ENCODE measurements at regions not wholly inside any gene's neighbourhood (a gene's known extent, or its start where the extent isn't known, plus 50 kb on each side); places are given as distances from the start of the nearest gene placed in this dataset.

- Histone ChIP-seq H3K4me3 (no peak overlapping the region), H3K27ac (no peak overlapping the region), H3K36me3 (no peaks in the 10 kb centered on the region), H3K27me3 (no peaks in the 10 kb centered on the region), H3K4me1 (no peaks in the 10 kb centered on the region), H3K9me3 (no peaks in the 10 kb centered on the region)
- intact Hi-C loops (cut with DNase I; ENCODE audit: low total_unique reads) = no loop called here
- 84 to 96% (median 90%) methylated on average over 2 of the region's 2 CpGs for WGBS, 5 donors
- TF ChIP-seq POLR2AphosphoS5 (IDR thresholded peaks at IDR 0.05) (no peak), CTCF (IDR thresholded peaks at IDR 0.05) (no peak), POLR2A (IDR thresholded peaks at IDR 0.05) (no peak), EP300 (IDR thresholded peaks at IDR 0.05) (no peak)
- no peak for DNase-seq
Measured at GRCh38 chr6:11486959-11487358, 50.6 kb upstream of the TMEM170B start.

- intact Hi-C loops (cut with DNase I; ENCODE audit: low total_unique reads) = no loop called here
- TF ChIP-seq CTCF (IDR thresholded peaks at IDR 0.05) (no peak), POLR2A (IDR thresholded peaks at IDR 0.05) (no peak), EP300 (IDR thresholded peaks at IDR 0.05) (no peak), POLR2AphosphoS5 (IDR thresholded peaks at IDR 0.05) (no peak)
- H3K4me1 ChIP-seq = no peaks in the 10 kb centered on the region
- DNase-seq = no peak
- WGBS, 5 donors = 84 to 93% (median 89%) methylated on average over 7 of the region's 7 CpGs
- no peaks in the 10 kb centered on the region for H3K27me3 ChIP-seq
- no peaks in the 10 kb centered on the region for H3K36me3 ChIP-seq
- no peak overlapping the region for H3K27ac ChIP-seq
- no peak overlapping the region for H3K4me3 ChIP-seq
- no peaks in the 10 kb centered on the region for H3K9me3 ChIP-seq
Measured at GRCh38 chr6:11486486-11486885, 51.1 kb upstream of the TMEM170B start.

GRCh38 chr6:11486051-11486450, 51.5 kb upstream of the TMEM170B start:
- 77 to 88% (median 82%) methylated on average over 2 of the region's 2 CpGs for WGBS, 5 donors

GRCh38 chr6:11485271-11485670, 52.3 kb upstream of the TMEM170B start:
- H3K27me3 ChIP-seq = no peaks in the 10 kb centered on the region
- no peaks in the 10 kb centered on the region for H3K36me3 ChIP-seq
- WGBS, 5 donors = 67 to 86% (median 81%) methylated on average over 4 of the region's 4 CpGs
- no peak overlapping the region for H3K4me3 ChIP-seq
- no peaks in the 10 kb centered on the region for H3K4me1 ChIP-seq
- H3K27ac ChIP-seq = no peak overlapping the region
- DNase-seq = no peak
- no peaks in the 10 kb centered on the region for H3K9me3 ChIP-seq
- TF ChIP-seq POLR2A (IDR thresholded peaks at IDR 0.05) = no peak
- TF ChIP-seq POLR2AphosphoS5 (IDR thresholded peaks at IDR 0.05) = no peak
- no peak for TF ChIP-seq EP300 (IDR thresholded peaks at IDR 0.05)
- no peak for TF ChIP-seq CTCF (IDR thresholded peaks at IDR 0.05)
- intact Hi-C loops (cut with DNase I; ENCODE audit: low total_unique reads) = no loop called here

More at GRCh38 chr6:11486051-11486450, 51.5 kb upstream of the TMEM170B start:
- intact Hi-C loops (cut with DNase I; ENCODE audit: low total_unique reads) = no loop called here
- Histone ChIP-seq H3K27me3 (no peaks in the 10 kb centered on the region), H3K36me3 (no peaks in the 10 kb centered on the region), H3K4me3 (no peak overlapping the region), H3K9me3 (no peaks in the 10 kb centered on the region), H3K27ac (no peak overlapping the region), H3K4me1 (no peaks in the 10 kb centered on the region)
- TF ChIP-seq POLR2A (IDR thresholded peaks at IDR 0.05) = no peak
- no peak for TF ChIP-seq CTCF (IDR thresholded peaks at IDR 0.05)
- TF ChIP-seq EP300 (IDR thresholded peaks at IDR 0.05) = no peak
- no peak for TF ChIP-seq POLR2AphosphoS5 (IDR thresholded peaks at IDR 0.05)
- DNase-seq = no peak

All from stomach (tissue), 8 donors.